H9 (cell line): ENCODE measurements at regions not wholly inside any gene's neighbourhood (a gene's known extent, or its start where the extent isn't known, plus 50 kb on each side); places are given as distances from the start of the nearest gene placed in this dataset.

ENCODE experiments used
- DNase-seq: peaks from one replicate; pipeline ENCODE4 v3.0.0-alpha.2; 2017
- H2AFZ ChIP-seq: one replicate; pipeline ENCODE4 v1.6.1; 2013; ENCODE audit warnings: mild to moderate bottlenecking, low read length, control low read depth, moderate library complexity
- H2AK5ac ChIP-seq: 2 replicates; pipeline ENCODE4 v1.6.1; 2013; ENCODE audit warnings: low read length, control low read depth, mixed read lengths; ENCODE audit not compliant: insufficient read length
- H2BK120ac ChIP-seq: one replicate; pipeline ENCODE4 v1.6.1; 2013; ENCODE audit warnings: low read depth, mild to moderate bottlenecking, low read length, control low read depth, inconsistent platforms; ENCODE audit not compliant: poor library complexity, severe bottlenecking
- H2BK12ac ChIP-seq: 2 replicates; pipeline ENCODE4 v1.6.1; 2013; ENCODE audit warnings: low read length, control low read depth, mixed read lengths, low read depth; ENCODE audit not compliant: insufficient read length
- H2BK15ac ChIP-seq: 2 replicates; pipeline ENCODE4 v1.6.1; 2013; ENCODE audit warnings: low read depth, low read length, control low read depth
- H2BK20ac ChIP-seq: one replicate; pipeline ENCODE4 v1.6.1; 2013; ENCODE audit warnings: low read depth, mild to moderate bottlenecking, low read length, control low read depth, inconsistent platforms; ENCODE audit not compliant: poor library complexity, severe bottlenecking
- H2BK5ac ChIP-seq: 2 replicates; pipeline ENCODE4 v1.6.1; 2013; ENCODE audit warnings: low read length, control low read depth, mixed read lengths; ENCODE audit not compliant: insufficient read length
- H3K14ac ChIP-seq: 2 replicates; pipeline ENCODE4 v1.6.1; 2013; ENCODE audit warnings: low read length, control low read depth; ENCODE audit not compliant: insufficient read depth
- H3K18ac ChIP-seq: 2 replicates; pipeline ENCODE4 v1.6.1; 2013; ENCODE audit warnings: low read depth, mild to moderate bottlenecking, mixed read lengths, low read length, control low read depth; ENCODE audit not compliant: insufficient read length
- H3K23ac ChIP-seq: 2 replicates; pipeline ENCODE4 v1.6.1; 2013; ENCODE audit warnings: low read length, control low read depth, mixed read lengths, low read depth; ENCODE audit not compliant: insufficient read length
- H3K23me2 ChIP-seq: 2 replicates; pipeline ENCODE4 v1.6.1; 2013; ENCODE audit warnings: low read depth, mild to moderate bottlenecking, mixed read lengths, low read length, control low read depth; ENCODE audit not compliant: insufficient read length, poor library complexity, severe bottlenecking
- H3K27ac ChIP-seq: 2 replicates; pipeline ENCODE4 v1.5.1; 2013; ENCODE audit warnings: low read length, control low read depth, mixed read lengths, low read depth; ENCODE audit not compliant: insufficient read length
- H3K27me3 ChIP-seq: 2 replicates; pipeline ENCODE4 v1.6.1; 2013; ENCODE audit warnings: low read length, control low read depth, inconsistent platforms; ENCODE audit not compliant: insufficient read depth
- H3K4ac ChIP-seq: 2 replicates; pipeline ENCODE4 v1.6.1; 2013; ENCODE audit warnings: low read depth, mild to moderate bottlenecking, control low read depth, inconsistent platforms, low read length, moderate library complexity
- H3K4me1 ChIP-seq: 2 replicates; pipeline ENCODE4 v1.6.1; 2013; ENCODE audit warnings: low read length, control low read depth, inconsistent platforms; ENCODE audit not compliant: insufficient read depth
- H3K4me2 ChIP-seq: 2 replicates; pipeline ENCODE4 v1.6.1; 2013; ENCODE audit warnings: low read length, control low read depth, mixed read lengths; ENCODE audit not compliant: insufficient read length, insufficient read depth
- H3K56ac ChIP-seq: 2 replicates; pipeline ENCODE4 v1.6.1; 2013; ENCODE audit warnings: low read depth, mild to moderate bottlenecking, mixed read lengths, low read length, control low read depth; ENCODE audit not compliant: insufficient read length
- H3K79me1 ChIP-seq: 2 replicates; pipeline ENCODE4 v1.6.1; 2013; ENCODE audit warnings: low read depth, mild to moderate bottlenecking, moderate library complexity, low read length, control low read depth, inconsistent platforms; ENCODE audit not compliant: insufficient read depth, poor library complexity, severe bottlenecking
- H3K79me2 ChIP-seq: 2 replicates; pipeline ENCODE4 v1.6.1; 2013; ENCODE audit warnings: low read length, control low read depth, inconsistent platforms; ENCODE audit not compliant: insufficient read depth
- H3K9ac ChIP-seq: 2 replicates; pipeline ENCODE4 v1.6.1; 2013; ENCODE audit warnings: low read length, control low read depth, mixed read lengths; ENCODE audit not compliant: insufficient read length; ENCODE audit errors: extremely low read depth
- H3K9me3 ChIP-seq: one replicate; pipeline ENCODE4 v1.6.1; 2013; ENCODE audit warnings: low read depth, low read length, inconsistent platforms; ENCODE audit not compliant: control insufficient read depth
- H3T11ph ChIP-seq: one replicate; pipeline ENCODE4 v1.6.1; 2013; ENCODE audit warnings: mild to moderate bottlenecking, low read length, control low read depth, inconsistent platforms
- H4K20me1 ChIP-seq: one replicate; pipeline ENCODE4 v1.6.1; 2013; ENCODE audit not compliant: control insufficient read depth, insufficient read length, insufficient read depth
- H4K5ac ChIP-seq: 2 replicates; pipeline ENCODE4 v1.6.1; 2013; ENCODE audit warnings: low read depth, mild to moderate bottlenecking, mixed read lengths, low read length, control low read depth; ENCODE audit not compliant: insufficient read length
- H4K8ac ChIP-seq: replicated peaks from 2 replicates; pipeline ENCODE4 v1.6.1; 2013; ENCODE audit warnings: low read length, control low read depth, mixed read lengths, low read depth; ENCODE audit not compliant: insufficient read length
- H4K91ac ChIP-seq: 2 replicates; pipeline ENCODE4 v1.6.1; 2013; ENCODE audit warnings: low read depth, mild to moderate bottlenecking, moderate library complexity, mixed read lengths, low read length, control low read depth; ENCODE audit not compliant: insufficient read length
- H3K27ac Mint-ChIP-seq, 3 experiments: 2 replicates in 2 of 3; 3 replicates in 1 of 3; pipeline ENCODE4 v1.8.0; 2020 to 2021; ENCODE audit warnings: mixed read lengths in 3 of 3, mild to moderate bottlenecking in 1 of 3, moderate library complexity in 1 of 3
- H3K27me3 Mint-ChIP-seq: 2 replicates; pipeline ENCODE4 v1.8.0; 2021; ENCODE audit warnings: low read depth, mild to moderate bottlenecking, moderate library complexity, mixed read lengths
- H3K36me3 Mint-ChIP-seq, 3 experiments: 2 replicates in 2 of 3; 3 replicates in 1 of 3; pipeline ENCODE4 v1.8.0; 2020 to 2021; ENCODE audit warnings: low read depth in 3 of 3, mixed read lengths in 3 of 3; ENCODE audit not compliant: insufficient read depth in 1 of 3
- H3K4me1 Mint-ChIP-seq, 2 experiments: 2 replicates each; pipeline ENCODE4 v1.8.0; 2020; ENCODE audit warnings: mixed read lengths in 2 of 2
- H3K4me3 Mint-ChIP-seq, 2 experiments: 2 replicates in 1 of 2; 3 replicates in 1 of 2; pipeline ENCODE4 v1.8.0; 2020 to 2021; ENCODE audit warnings: mild to moderate bottlenecking in 2 of 2, mixed read lengths in 2 of 2, moderate library complexity in 1 of 2
- H3K9me3 Mint-ChIP-seq, 2 experiments: 2 replicates in 1 of 2; 3 replicates in 1 of 2; pipeline ENCODE4 v1.8.0; 2020; ENCODE audit warnings: mild to moderate bottlenecking in 2 of 2, mixed read lengths in 2 of 2, moderate library complexity in 1 of 2
- CTCF ChIP-seq: fragments of 200-600 bp; sonication (generic); conservative IDR thresholded peaks from 3 replicates; pipeline ENCODE4 v1.8.0; 2021; ENCODE audit warnings: antibody characterized with exemption, mild to moderate bottlenecking
- WGBS: extraction: QIAGEN DNeasy Blood & Tissue Kit; methylation state at CpG from one replicate; pipeline ENCODE4 v1.1.7; 2013; ENCODE audit warnings: missing lambda C conversion rate, low lambda C conversion rate, mixed read lengths; ENCODE audit not compliant: insufficient read length; ENCODE audit errors: extremely low coverage; 5-methylcytosine and 5-hydroxymethylcytosine counted together

- peaks cover 3 to 5% of the 10 kb centered on the region in 2 experiments; a peak in 3 of 5 replicates for H3K9me3 Mint-ChIP-seq
- H2BK12ac ChIP-seq: no peak overlapping the region
- H2BK120ac ChIP-seq: no peak overlapping the region
- no peaks in the 10 kb centered on the region for H3K27me3 ChIP-seq
- H3K56ac ChIP-seq: no peak overlapping the region
- H3T11ph ChIP-seq: no peak overlapping the region
- no peaks in the 10 kb centered on the region for H3K79me2 ChIP-seq
- H4K91ac ChIP-seq: no peak overlapping the region
- H2BK20ac ChIP-seq: no peak overlapping the region
- H3K4me1 ChIP-seq: no peaks in the 10 kb centered on the region
- no peaks in the 10 kb centered on the region for H3K9me3 ChIP-seq
- DNase-seq: no peak
- H3K4me1 Mint-ChIP-seq: peaks cover 0 to 4% of the 10 kb centered on the region in 2 experiments; a peak in 1 of 4 replicates
- H3K79me1 ChIP-seq: no peaks in the 10 kb centered on the region
- no peak overlapping the region for H3K4me2 ChIP-seq
- no peak overlapping the region for H4K8ac ChIP-seq
- no peaks in the 10 kb centered on the region for H3K23me2 ChIP-seq
- H3K14ac ChIP-seq: no peak overlapping the region
- H3K4me3 Mint-ChIP-seq: no peak overlapping the region
- WGBS: no CpG with 5 or more reads among the region's 1 CpG
- H3K9ac ChIP-seq: no peak overlapping the region
- no peak overlapping the region for H3K4ac ChIP-seq
- H4K20me1 ChIP-seq: no peaks in the 10 kb centered on the region
- H2AFZ ChIP-seq: no peak overlapping the region
- H3K36me3 Mint-ChIP-seq: peaks cover 0 to 5% (median 0%) of the 10 kb centered on the region in 3 experiments; a peak in 3 of 7 replicates
- TF ChIP-seq CTCF: no peak
- no peak overlapping the region for H3K27ac Mint-ChIP-seq
- no peak overlapping the region for H2AK5ac ChIP-seq
- H3K27ac ChIP-seq: no peak overlapping the region
- no peak overlapping the region for H2BK5ac ChIP-seq
- H4K5ac ChIP-seq: no peak overlapping the region
- no peak overlapping the region for H3K18ac ChIP-seq
- H3K23ac ChIP-seq: no peak overlapping the region
- H2BK15ac ChIP-seq: no peak overlapping the region
- H3K27me3 Mint-ChIP-seq: peaks cover 1% of the 10 kb centered on the region
These were observed 334.5 kb upstream of the NCAM1 start for GRCh38 chr11:112626731-112627130.
